GM12891 (cell line): ENCODE measurements at regions not wholly inside any gene's neighbourhood (a gene's known extent, or its start where the extent isn't known, plus 50 kb on each side); places are given as distances from the start of the nearest gene placed in this dataset.

ENCODE experiments used
- POLR2A ChIP-seq: IDR thresholded peaks from 2 replicates; pipeline ENCODE4 v1.6.1; 2011; ENCODE audit warnings: low read depth, low read length, control low read depth
- POLR2AphosphoS5 ChIP-seq: IDR thresholded peaks from 2 replicates; pipeline ENCODE4 v1.6.1; 2011; ENCODE audit warnings: low read depth, low read length, control low read depth

GRCh38 chr21:28779914-28780313, 212.8 kb downstream of the LTN1 start:
- TF ChIP-seq POLR2A: no peak
- TF ChIP-seq POLR2AphosphoS5: no peak
